Brain microvascular endothelial cell (primary cell): ENCODE measurements at regions not wholly inside any gene's neighbourhood (a gene's known extent, or its start where the extent isn't known, plus 50 kb on each side); places are given as distances from the start of the nearest gene placed in this dataset.

Experiments used
- DNase-seq: peaks from one replicate; pipeline ENCODE4 v3.0.0-alpha.2; 2020
- H3K27ac ChIP-seq: fragments of 250-450 bp; sonication (Bioruptor Pico); 2 replicates; pipeline ENCODE4 v1.5.1; 2020; ENCODE audit warnings: mild to moderate bottlenecking, moderate library complexity
- H3K27me3 ChIP-seq: fragments of 250-450 bp; sonication (Bioruptor Pico); replicated peaks from 2 replicates; pipeline ENCODE4 v1.5.1; 2020; ENCODE audit warnings: mild to moderate bottlenecking
- H3K36me3 ChIP-seq: fragments of 250-450 bp; sonication (Bioruptor Pico); replicated peaks from 2 replicates; pipeline ENCODE4 v1.5.1; 2020; ENCODE audit warnings: mild to moderate bottlenecking
- H3K4me3 ChIP-seq: 2 replicates; pipeline ENCODE4 v1.5.1; 2011; ENCODE audit warnings: low read depth, mild to moderate bottlenecking, control low read depth, low read length, moderate library complexity
- in situ Hi-C: cut with HindIII; loops from 2 replicates; pipeline ENCODE4 v1.10.0; 2017; ENCODE audit warnings: low sequenced_read_pairs, low pct_ligation_motif_present
- TF ChIP-seq, protein P1 (sequence below): IDR thresholded peaks from 2 replicates; pipeline ENCODE4 v1.5.1; 2011; ENCODE audit warnings: low read depth, mild to moderate bottlenecking, moderate library complexity, low read length, control low read depth, inconsistent platforms; ENCODE audit errors: missing control alignments

DNA sequence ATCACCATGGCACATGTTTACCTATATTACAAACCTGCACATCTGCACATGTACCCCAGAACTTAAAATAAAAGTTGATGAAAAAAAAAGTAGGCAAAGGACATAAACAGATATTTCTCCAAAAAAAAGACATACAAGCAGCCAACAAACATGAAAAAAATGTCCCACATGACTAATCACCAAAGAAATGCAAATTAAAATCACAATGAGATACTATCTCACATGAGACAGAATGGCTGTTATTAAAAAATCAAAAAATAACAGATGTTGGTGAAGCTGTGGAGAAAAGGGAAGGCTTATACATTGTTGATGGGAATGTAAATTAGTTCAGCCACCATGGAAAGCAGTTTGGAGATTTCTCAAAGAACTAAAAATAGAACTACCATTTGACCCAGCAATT, 68.0 kb upstream of the FAR2 start:
- Histone ChIP-seq H3K36me3 (no peaks in the 10 kb centered on the region), H3K27me3 (no peaks in the 10 kb centered on the region), H3K27ac (no peak overlapping the region), H3K4me3 (no peak overlapping the region)
- TF ChIP-seq, protein P1, sequence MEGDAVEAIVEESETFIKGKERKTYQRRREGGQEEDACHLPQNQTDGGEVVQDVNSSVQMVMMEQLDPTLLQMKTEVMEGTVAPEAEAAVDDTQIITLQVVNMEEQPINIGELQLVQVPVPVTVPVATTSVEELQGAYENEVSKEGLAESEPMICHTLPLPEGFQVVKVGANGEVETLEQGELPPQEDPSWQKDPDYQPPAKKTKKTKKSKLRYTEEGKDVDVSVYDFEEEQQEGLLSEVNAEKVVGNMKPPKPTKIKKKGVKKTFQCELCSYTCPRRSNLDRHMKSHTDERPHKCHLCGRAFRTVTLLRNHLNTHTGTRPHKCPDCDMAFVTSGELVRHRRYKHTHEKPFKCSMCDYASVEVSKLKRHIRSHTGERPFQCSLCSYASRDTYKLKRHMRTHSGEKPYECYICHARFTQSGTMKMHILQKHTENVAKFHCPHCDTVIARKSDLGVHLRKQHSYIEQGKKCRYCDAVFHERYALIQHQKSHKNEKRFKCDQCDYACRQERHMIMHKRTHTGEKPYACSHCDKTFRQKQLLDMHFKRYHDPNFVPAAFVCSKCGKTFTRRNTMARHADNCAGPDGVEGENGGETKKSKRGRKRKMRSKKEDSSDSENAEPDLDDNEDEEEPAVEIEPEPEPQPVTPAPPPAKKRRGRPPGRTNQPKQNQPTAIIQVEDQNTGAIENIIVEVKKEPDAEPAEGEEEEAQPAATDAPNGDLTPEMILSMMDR, result no peak
- no peak for DNase-seq
- in situ Hi-C loops, result no loop called here

- Histone ChIP-seq H3K27me3 (no peaks in the 10 kb centered on the region), H3K27ac (no peak overlapping the region), H3K4me3 (no peak overlapping the region), H3K36me3 (no peaks in the 10 kb centered on the region)
- in situ Hi-C loops, result no loop called here
- TF ChIP-seq, protein P1, result no peak
- DNase-seq, result no peak
Observed at GRCh38 chr12:29082522-29082921, 66.6 kb upstream of the FAR2 start.

DNA sequence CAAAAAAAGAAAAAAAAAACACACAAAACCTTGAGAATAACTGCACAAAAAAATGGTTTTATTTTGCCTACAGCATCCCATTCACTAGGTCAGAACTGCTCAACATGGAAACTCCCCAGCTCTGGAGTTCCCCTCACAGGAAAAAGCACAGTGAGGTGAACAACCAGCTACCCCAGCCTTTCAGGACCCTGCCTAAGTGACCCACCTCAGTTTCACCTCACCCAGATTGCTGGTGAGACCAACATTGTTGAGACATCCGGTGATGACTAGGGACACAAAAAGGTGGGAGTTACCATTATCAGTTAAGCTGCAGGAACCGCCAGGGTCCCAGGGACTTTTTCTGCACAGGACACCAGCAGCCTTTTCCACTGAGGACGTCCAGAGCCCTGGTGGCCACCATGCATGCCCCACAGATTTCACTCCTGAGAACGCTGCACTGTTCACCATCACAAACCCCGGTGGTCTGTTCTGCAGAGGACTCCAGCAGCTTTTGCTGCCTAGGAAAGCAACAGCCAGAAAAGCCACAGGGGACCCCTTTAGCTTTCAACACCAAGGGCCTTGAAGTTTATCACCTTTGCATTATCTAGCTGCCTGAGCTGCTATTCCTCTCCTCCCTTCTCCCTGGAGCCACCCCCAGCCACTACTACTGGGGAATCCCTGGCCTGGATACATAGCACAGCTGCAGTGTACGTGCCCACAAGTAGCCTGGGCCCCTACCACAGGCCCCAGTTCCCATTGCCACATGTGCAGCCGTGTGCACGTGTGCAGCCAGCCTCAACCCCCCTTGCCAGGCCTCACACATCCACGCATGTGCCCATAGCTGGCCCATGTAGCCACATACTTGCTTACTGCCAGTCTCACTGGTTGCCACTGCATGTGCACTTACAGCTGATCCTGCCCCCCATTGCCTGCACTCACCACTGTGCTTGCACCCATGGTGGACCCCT, 62.5 kb upstream of the FAR2 start:
- DNase-seq, result no peak
- H3K4me3 ChIP-seq, result no peak overlapping the region
- no peaks in the 10 kb centered on the region for H3K36me3 ChIP-seq
- in situ Hi-C loops, result no loop called here
- TF ChIP-seq, protein P1, result no peak
- H3K27me3 ChIP-seq, result no peaks in the 10 kb centered on the region
- H3K27ac ChIP-seq, result no peak overlapping the region

DNA sequence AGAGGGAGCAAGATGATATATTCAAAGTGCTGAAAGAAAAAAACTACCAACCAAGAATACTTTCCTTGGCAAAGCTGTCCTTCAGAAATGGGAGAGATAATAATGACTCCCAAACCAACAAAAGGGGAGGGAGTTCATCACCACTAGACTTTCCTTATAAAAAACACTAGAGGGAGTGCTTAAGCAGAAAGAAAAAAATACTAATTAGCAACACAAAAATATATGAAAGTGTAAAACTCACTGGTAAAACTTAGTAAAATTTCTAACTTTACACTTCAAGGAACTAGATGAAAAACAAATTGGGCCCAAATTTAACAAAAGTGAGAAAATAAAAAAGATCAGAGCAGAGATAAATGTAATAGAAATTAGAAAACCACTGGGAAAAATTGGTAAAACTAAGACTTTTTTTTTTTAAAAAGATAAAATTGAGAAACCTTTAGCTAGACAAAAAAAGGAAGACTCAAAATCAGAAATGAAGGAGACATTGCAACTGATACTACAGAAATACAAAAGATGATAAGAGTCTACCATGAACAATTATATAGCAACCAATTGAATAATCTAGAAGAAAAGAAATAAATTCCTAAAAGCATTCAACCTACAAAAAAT, 60.4 kb upstream of the FAR2 start:
- in situ Hi-C loops, result no loop called here
- Histone ChIP-seq H3K4me3 (no peak overlapping the region), H3K36me3 (no peaks in the 10 kb centered on the region), H3K27ac (no peak overlapping the region), H3K27me3 (no peaks in the 10 kb centered on the region)
- no peak for DNase-seq
- TF ChIP-seq, protein P1, result peak; percentile 21
